ENCODE measurements at regions not wholly inside any gene's neighbourhood (a gene's known extent, or its start where the extent isn't known, plus 50 kb on each side); places are given as distances from the start of the nearest gene placed in this dataset.

GRCh38 chr5:33309536-33310345, 131.0 kb upstream of the TARS1 start:
- ChIA-PET POLR2A (no interaction called here), CTCF (no interaction called here)

- ChIA-PET POLR2A (no interaction called here), CTCF (no interaction called here)
These were observed 130.3 kb upstream of the TARS1 start for GRCh38 chr5:33310451-33310850.

GRCh38 chr5:33311893-33312292, 128.9 kb upstream of the TARS1 start:
- CTCF ChIA-PET, result no interaction called here
- POLR2A ChIA-PET, result no interaction called here

GRCh38 chr5:33312571-33313549, 127.9 kb upstream of the TARS1 start:
- ChIA-PET CTCF (no interaction called here), POLR2A (no interaction called here)

- POLR2A ChIA-PET, result no interaction called here
- CTCF ChIA-PET, result no interaction called here
These were observed 125.6 kb upstream of the TARS1 start for GRCh38 chr5:33315189-33315588.

DNA sequence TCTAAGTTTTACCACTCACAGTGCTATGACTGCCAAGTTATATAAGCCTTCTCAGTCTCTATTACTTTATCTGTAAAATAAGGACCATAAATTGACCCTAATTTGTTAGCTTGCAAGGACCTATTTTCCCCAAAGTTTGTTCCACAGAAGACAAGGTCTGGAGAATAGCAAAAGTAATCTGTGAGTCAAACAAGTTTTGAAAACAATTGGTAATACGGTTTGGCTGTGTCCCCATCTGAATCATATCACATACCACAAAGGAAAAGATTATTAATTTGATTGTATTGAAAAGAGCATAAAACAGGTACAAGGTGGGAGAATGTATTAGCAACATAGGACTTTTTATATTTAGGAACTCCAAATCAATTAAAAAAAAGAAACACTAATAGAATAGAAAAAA, 124.0 kb upstream of the TARS1 start:
- CTCF ChIA-PET, result no interaction called here
- POLR2A ChIA-PET, result no interaction called here

DNA sequence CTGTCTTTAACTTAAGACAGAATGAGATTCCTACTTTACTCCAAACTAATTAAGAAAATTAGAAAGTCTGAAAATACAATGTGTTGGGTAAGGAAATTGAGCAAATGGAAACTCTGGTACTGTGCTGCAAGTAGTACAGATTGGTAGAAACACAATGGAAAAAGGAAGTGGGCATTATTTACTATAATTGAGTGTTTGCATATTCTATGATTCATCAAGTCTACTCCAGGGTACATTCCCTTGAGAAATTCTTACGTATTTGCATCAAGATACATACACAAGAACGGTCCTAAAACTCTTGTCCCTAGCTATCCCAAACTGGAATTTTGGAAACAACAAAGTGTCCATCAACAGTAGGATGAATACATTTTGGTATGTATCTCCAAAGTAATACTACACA, 123.5 kb upstream of the TARS1 start:
- ChIA-PET CTCF (no interaction called here), POLR2A (no interaction called here)

DNA sequence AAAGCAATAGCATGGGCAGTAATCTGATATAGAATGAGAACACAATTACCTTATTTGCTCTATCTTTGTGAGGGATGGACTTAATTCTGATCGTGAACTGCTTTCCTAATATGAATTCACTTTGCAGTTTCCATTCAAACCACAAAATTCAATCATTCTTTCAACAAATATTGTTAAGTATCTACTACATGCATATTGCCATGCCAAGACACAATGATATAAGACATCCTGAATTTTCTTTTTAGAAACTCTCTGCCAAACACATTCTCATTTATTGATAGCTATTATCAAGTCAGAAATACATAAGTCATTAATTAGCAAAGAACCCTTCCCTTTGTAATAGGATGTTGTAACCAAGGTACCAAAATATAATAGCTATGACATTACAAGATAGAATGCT, 121.6 kb upstream of the TARS1 start:
- POLR2A ChIA-PET, result no interaction called here
- CTCF ChIA-PET, result no interaction called here

GRCh38 chr5:33319841-33320240, 120.9 kb upstream of the TARS1 start:
- ChIA-PET POLR2A (no interaction called here), CTCF (no interaction called here)

- POLR2A ChIA-PET, result no interaction called here
- CTCF ChIA-PET, result no interaction called here
These were observed 119.7 kb upstream of the TARS1 start for GRCh38 chr5:33321026-33321425.

- ChIA-PET CTCF (no interaction called here), POLR2A (no interaction called here)
These were observed 118.1 kb upstream of the TARS1 start for GRCh38 chr5:33322632-33323031.

DNA sequence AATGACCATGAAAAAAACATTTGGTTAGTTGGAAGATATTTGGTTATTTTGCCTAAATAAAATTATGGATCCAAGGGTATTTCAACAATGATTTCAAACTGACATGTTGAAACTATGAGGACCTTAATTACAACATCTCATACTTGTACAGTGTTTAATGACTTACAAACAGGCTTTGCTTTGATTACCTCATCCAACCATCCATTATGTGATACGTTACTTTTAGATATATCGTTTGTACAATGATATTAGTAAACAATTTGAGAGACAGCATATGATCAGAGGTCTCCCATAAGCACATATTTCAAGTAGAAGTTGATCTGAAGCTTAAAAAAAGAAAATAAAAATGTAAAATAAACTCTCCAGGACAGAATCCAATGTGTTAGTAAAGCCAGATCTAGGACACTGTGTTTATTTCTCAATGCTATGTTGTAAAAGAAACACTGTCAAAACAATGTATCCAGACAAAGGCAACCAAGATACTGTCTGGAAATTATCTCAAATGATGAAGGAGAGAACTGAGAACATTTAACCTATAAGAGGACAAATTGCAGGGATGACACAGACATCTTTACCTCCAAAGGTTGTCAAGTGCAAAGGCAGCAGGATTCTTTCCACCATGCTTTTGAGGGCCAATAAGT, 116.0 kb upstream of the TARS1 start:
- CTCF ChIA-PET, result no interaction called here
- POLR2A ChIA-PET, result no interaction called here

GRCh38 chr5:33328818-33329217, 111.9 kb upstream of the TARS1 start:
- CTCF ChIA-PET, result no interaction called here
- POLR2A ChIA-PET, result no interaction called here

DNA sequence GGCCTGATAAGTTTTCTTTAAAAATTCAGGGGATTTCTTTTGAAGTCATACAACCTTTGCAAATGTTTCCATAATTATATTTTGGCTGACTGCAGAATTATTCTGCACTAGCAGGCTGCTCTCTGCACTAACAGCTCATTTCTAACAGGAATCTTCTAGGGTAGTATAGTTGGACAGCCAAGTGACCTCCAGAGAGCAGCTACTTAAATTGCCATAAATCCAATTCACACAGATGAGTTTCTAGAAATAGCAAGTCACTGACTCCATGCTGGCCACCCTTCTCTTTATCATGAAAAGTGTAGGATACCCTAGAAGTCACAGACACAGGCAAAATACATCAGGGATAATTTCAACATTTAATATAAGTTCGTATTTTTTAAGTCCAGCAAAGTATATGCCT, 110.9 kb upstream of the TARS1 start:
- CTCF ChIA-PET, result no interaction called here
- POLR2A ChIA-PET, result no interaction called here

DNA sequence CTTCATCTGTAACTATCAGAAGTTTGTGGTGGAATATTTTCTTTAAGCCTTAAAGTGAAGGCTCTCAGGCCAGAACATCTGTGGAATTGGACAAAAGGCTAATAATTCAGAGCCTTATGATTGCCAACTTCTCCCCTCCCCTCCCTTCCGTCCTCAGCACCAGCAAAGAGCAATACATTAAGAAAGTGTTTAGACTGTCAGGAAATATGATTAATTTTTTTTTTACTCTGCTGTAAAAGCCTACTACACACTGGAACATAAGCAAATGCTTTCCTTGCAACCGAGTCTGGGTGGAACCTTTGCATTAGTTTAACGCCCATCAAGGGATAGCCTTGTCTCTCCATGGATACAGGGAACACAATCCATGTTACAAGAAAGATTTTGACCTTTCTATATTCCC, 110.3 kb upstream of the TARS1 start:
- ChIA-PET POLR2A (no interaction called here), CTCF (no interaction called here)

DNA sequence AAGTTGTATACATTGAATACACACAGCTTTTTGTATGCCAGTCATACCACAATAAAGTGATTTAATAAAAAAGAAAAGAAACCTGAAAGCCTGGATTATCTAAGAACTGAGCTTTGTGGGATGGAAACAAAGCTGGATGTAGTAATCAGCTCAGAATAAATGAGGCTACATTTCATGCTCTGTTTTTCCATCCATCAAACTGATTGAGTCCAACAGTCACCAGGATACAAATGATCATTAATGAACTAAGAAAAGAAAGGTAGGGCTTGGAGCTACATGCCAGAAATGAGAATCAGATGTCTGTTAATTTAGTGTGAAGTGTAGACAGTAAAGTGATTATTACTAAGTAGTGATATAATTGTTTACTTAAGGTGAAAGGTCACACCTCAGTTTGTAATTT, 109.8 kb upstream of the TARS1 start:
- ChIA-PET POLR2A (no interaction called here), CTCF (no interaction called here)

GRCh38 chr5:33332804-33333203, 108.0 kb upstream of the TARS1 start:
- ChIA-PET POLR2A (no interaction called here), CTCF (no interaction called here)

DNA sequence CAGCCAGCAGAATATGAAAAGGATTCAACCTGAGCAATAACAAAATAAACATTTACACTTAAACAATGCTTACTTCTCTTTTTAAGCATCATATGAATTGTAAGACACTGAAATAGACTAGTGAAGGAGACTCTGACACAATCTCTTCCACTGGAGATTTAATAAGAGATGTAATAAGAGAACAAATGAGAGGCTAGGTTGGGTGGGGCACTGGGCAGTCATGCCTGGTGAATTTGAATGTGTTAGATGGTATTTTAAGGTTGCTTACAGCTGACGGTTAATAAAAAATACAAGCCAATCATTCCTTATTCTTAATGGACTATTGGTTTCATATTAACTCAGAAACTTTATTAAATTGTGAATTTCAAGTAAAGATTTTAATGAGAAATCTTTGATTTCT, 105.9 kb upstream of the TARS1 start:
- CTCF ChIA-PET, result no interaction called here
- POLR2A ChIA-PET, result no interaction called here

GRCh38 chr5:33336891-33337636, 103.7 kb upstream of the TARS1 start:
- ChIA-PET POLR2A (no interaction called here), CTCF (no interaction called here)

DNA sequence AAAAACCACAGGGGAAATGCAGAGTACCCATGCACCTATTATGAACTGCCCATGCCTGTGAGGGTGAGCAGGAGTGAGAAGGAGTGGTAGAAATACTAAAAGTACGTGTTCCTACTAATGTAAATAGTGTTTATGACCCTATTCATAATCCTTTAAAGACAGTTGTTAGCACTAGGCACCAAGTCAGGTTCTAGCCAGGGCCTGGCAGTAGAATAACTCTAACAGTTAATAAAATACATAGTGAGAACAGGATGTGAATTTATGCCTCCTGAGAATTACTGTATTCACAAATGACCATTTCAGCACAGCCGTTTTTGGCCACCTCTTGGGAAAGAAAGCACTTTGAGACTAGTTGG, 103.2 kb upstream of the TARS1 start:
- ChIA-PET CTCF (no interaction called here), POLR2A (no interaction called here)
